Nephron progenitor cell (in vitro differentiated cells): ENCODE measurements at regions not wholly inside any gene's neighbourhood (a gene's known extent, or its start where the extent isn't known, plus 50 kb on each side); places are given as distances from the start of the nearest gene placed in this dataset.
"Not testable (repeated sequence)": the region's sequence is repeated elsewhere in the genome, so short reads cannot be mapped to it uniquely, and the experiment has no call there.

ENCODE experiments used
- DNase-seq: peaks from one replicate; pipeline ENCODE4 v3.0.0; 2021
- H3K27ac Mint-ChIP-seq: 2 replicates; pipeline ENCODE4 v1.8.0; 2021; ENCODE audit warnings: mild to moderate bottlenecking, moderate library complexity, mixed read lengths
- H3K27me3 Mint-ChIP-seq: 2 replicates; pipeline ENCODE4 v1.8.0; 2021; ENCODE audit warnings: mild to moderate bottlenecking, low read depth, mixed read lengths; ENCODE audit not compliant: poor library complexity
- H3K36me3 Mint-ChIP-seq: 2 replicates; pipeline ENCODE4 v1.8.0; 2021; ENCODE audit warnings: low read depth, mixed read lengths
- H3K4me1 Mint-ChIP-seq: 2 replicates; pipeline ENCODE4 v1.8.0; 2021; ENCODE audit warnings: mixed read lengths
- H3K4me3 Mint-ChIP-seq: 2 replicates; pipeline ENCODE4 v1.8.0; 2021; ENCODE audit warnings: mild to moderate bottlenecking, moderate library complexity, mixed read lengths
- H3K9me3 Mint-ChIP-seq: 2 replicates; pipeline ENCODE4 v1.8.0; 2021; ENCODE audit warnings: mild to moderate bottlenecking, moderate library complexity, mixed read lengths
- CTCF ChIP-seq: fragments of 200-600 bp; sonication (generic); IDR thresholded peaks from 2 replicates; pipeline ENCODE4 v1.5.0; 2021; ENCODE audit warnings: antibody characterized with exemption

GRCh38 chr21:9766890-9767591 lies 754.3 kb upstream of the TPTE start:
- not testable (repeated sequence) for DNase-seq, H3K36me3 Mint-ChIP-seq, H3K4me1 Mint-ChIP-seq, H3K27me3 Mint-ChIP-seq, H3K4me3 Mint-ChIP-seq, H3K27ac Mint-ChIP-seq, H3K9me3 Mint-ChIP-seq

- no peak for TF ChIP-seq CTCF
- H3K9me3 Mint-ChIP-seq, result peaks cover 9% of the 10 kb centered on the region
- H3K27me3 Mint-ChIP-seq, result no peaks in the 10 kb centered on the region
- H3K4me3 Mint-ChIP-seq, result no peak overlapping the region
- no peaks in the 10 kb centered on the region for H3K36me3 Mint-ChIP-seq
- DNase-seq, result no peak
- H3K27ac Mint-ChIP-seq, result no peak overlapping the region
- no peaks in the 10 kb centered on the region for H3K4me1 Mint-ChIP-seq
Observed at GRCh38 chr21:9767592-9768375, 753.6 kb upstream of the TPTE start.

- not testable (repeated sequence) for H3K36me3 Mint-ChIP-seq
Observed at GRCh38 chr21:9768376-9769130, 752.8 kb upstream of the TPTE start.

GRCh38 chr21:9769131-9769498 lies 752.3 kb upstream of the TPTE start:
- H3K9me3 Mint-ChIP-seq, H3K27me3 Mint-ChIP-seq, H3K4me1 Mint-ChIP-seq, H3K4me3 Mint-ChIP-seq, H3K36me3 Mint-ChIP-seq, DNase-seq, H3K27ac Mint-ChIP-seq: not testable (repeated sequence)

More at GRCh38 chr21:9768376-9769130, 752.8 kb upstream of the TPTE start:
- H3K27ac Mint-ChIP-seq, H3K4me3 Mint-ChIP-seq, H3K4me1 Mint-ChIP-seq, H3K27me3 Mint-ChIP-seq, DNase-seq, H3K9me3 Mint-ChIP-seq: not testable (repeated sequence)

GRCh38 chr21:9769718-9770690 lies 751.4 kb upstream of the TPTE start:
- not testable (repeated sequence) for H3K4me3 Mint-ChIP-seq, H3K27me3 Mint-ChIP-seq, H3K27ac Mint-ChIP-seq, H3K9me3 Mint-ChIP-seq, DNase-seq, H3K36me3 Mint-ChIP-seq, H3K4me1 Mint-ChIP-seq

- not testable (repeated sequence) for H3K27me3 Mint-ChIP-seq, H3K36me3 Mint-ChIP-seq, H3K9me3 Mint-ChIP-seq, H3K4me3 Mint-ChIP-seq, DNase-seq, H3K27ac Mint-ChIP-seq, H3K4me1 Mint-ChIP-seq
Observed at GRCh38 chr21:9771466-9772347, 749.7 kb upstream of the TPTE start.

GRCh38 chr21:9772348-9772672 lies 749.1 kb upstream of the TPTE start:
- H3K27ac Mint-ChIP-seq, result no peak overlapping the region
- TF ChIP-seq CTCF, result no peak
- no peaks in the 10 kb centered on the region for H3K27me3 Mint-ChIP-seq
- no peak overlapping the region for H3K4me3 Mint-ChIP-seq
- H3K36me3 Mint-ChIP-seq, result peaks cover 9% of the 10 kb centered on the region
- H3K9me3 Mint-ChIP-seq, result peaks cover 9% of the 10 kb centered on the region
- DNase-seq, result no peak
- H3K4me1 Mint-ChIP-seq, result no peaks in the 10 kb centered on the region

- peaks cover 14% of the 10 kb centered on the region for H3K36me3 Mint-ChIP-seq
- H3K4me3 Mint-ChIP-seq, DNase-seq, H3K9me3 Mint-ChIP-seq, H3K27me3 Mint-ChIP-seq, H3K4me1 Mint-ChIP-seq, H3K27ac Mint-ChIP-seq: not testable (repeated sequence)
Observed at GRCh38 chr21:9772877-9773420, 748.4 kb upstream of the TPTE start.
